Activated T-helper 2 cell treated with anti-CD3 and anti-CD28 coated beads, Interferon-gamma antibody, Interleukin-2, Interleukin-4, amounts not matched to agents 10 μg/mL and 5 μg/mL and 100 μg/mL, durations not matched to agents 14 hours and 24 hours and 36 hours (primary cell): ENCODE measurements at regions not wholly inside any gene's neighbourhood (a gene's known extent, or its start where the extent isn't known, plus 50 kb on each side); places are given as distances from the start of the nearest gene placed in this dataset.

ENCODE experiments used
- DNase-seq: peaks from one replicate; pipeline ENCODE4 v3.0.0; 2021; ENCODE audit warnings: low spot score
- H3K27ac Mint-ChIP-seq: one replicate; pipeline ENCODE4 v1.8.0; 2021; ENCODE audit warnings: mixed read lengths
- H3K27me3 Mint-ChIP-seq: one replicate; pipeline ENCODE4 v1.8.0; 2021; ENCODE audit warnings: low read depth, mixed read lengths
- H3K36me3 Mint-ChIP-seq: one replicate; pipeline ENCODE4 v1.8.0; 2021; ENCODE audit warnings: low read depth, mixed read lengths
- H3K4me1 Mint-ChIP-seq: one replicate; pipeline ENCODE4 v1.8.0; 2021; ENCODE audit warnings: low read depth, mixed read lengths
- H3K4me3 Mint-ChIP-seq: one replicate; pipeline ENCODE4 v1.8.0; 2021; ENCODE audit warnings: low read depth, mild to moderate bottlenecking, moderate library complexity, mixed read lengths
- H3K9me3 Mint-ChIP-seq: one replicate; pipeline ENCODE4 v1.8.0; 2021; ENCODE audit warnings: mixed read lengths
- intact Hi-C: fragments of 100-400 bp; cut with micrococcal nuclease; formaldehyde crosslinking; loops from one replicate; pipeline ENCODE4 v1.15.1; 2023

- Mint-ChIP-seq H3K4me1 (peaks cover 25% of the 10 kb centered on the region), H3K27ac (no peak overlapping the region), H3K36me3 (no peaks in the 10 kb centered on the region), H3K27me3 (peaks cover 7% of the 10 kb centered on the region), H3K4me3 (no peak overlapping the region), H3K9me3 (no peaks in the 10 kb centered on the region)
- DNase-seq, result no peak
- intact Hi-C loops, result loop anchor here (2.0 to 10.0 kb wide), 8 partner anchors 298 to 1453 kb away; no protein-coding TSS in a partner anchor
These were observed 176.0 kb upstream of the AKR1E2 start for GRCh38 chr10:4649886-4650508.

GRCh38 chr10:4649471-4649870, 176.5 kb upstream of the AKR1E2 start:
- H3K4me3 Mint-ChIP-seq, result no peak overlapping the region
- DNase-seq, result no peak
- no peaks in the 10 kb centered on the region for H3K9me3 Mint-ChIP-seq
- H3K36me3 Mint-ChIP-seq, result no peaks in the 10 kb centered on the region
- intact Hi-C loops, result no loop called here
- H3K27ac Mint-ChIP-seq, result no peak overlapping the region
- peaks cover 25% of the 10 kb centered on the region for H3K4me1 Mint-ChIP-seq
- H3K27me3 Mint-ChIP-seq, result peaks cover 3% of the 10 kb centered on the region

- intact Hi-C loops, result no loop called here
- Mint-ChIP-seq H3K27ac (no peak overlapping the region), H3K4me3 (no peak overlapping the region), H3K27me3 (peaks cover 2% of the 10 kb centered on the region), H3K9me3 (no peaks in the 10 kb centered on the region), H3K36me3 (no peaks in the 10 kb centered on the region), H3K4me1 (peaks cover 25% of the 10 kb centered on the region)
- DNase-seq, result no peak
These were observed 177.0 kb upstream of the AKR1E2 start for GRCh38 chr10:4648999-4649398.

- no peak for DNase-seq
- no peaks in the 10 kb centered on the region for H3K9me3 Mint-ChIP-seq
- H3K4me3 Mint-ChIP-seq, result no peak overlapping the region
- intact Hi-C loops, result no loop called here
- no peaks in the 10 kb centered on the region for H3K36me3 Mint-ChIP-seq
- H3K4me1 Mint-ChIP-seq, result peaks cover 21% of the 10 kb centered on the region
- no peak overlapping the region for H3K27ac Mint-ChIP-seq
- no peaks in the 10 kb centered on the region for H3K27me3 Mint-ChIP-seq
These were observed 178.8 kb upstream of the AKR1E2 start for GRCh38 chr10:4647109-4647785.

- no peaks in the 10 kb centered on the region for H3K27me3 Mint-ChIP-seq
- H3K9me3 Mint-ChIP-seq, result no peaks in the 10 kb centered on the region
- H3K4me1 Mint-ChIP-seq, result peaks cover 14% of the 10 kb centered on the region
- no peaks in the 10 kb centered on the region for H3K36me3 Mint-ChIP-seq
- DNase-seq, result no peak
- intact Hi-C loops, result no loop called here
- H3K27ac Mint-ChIP-seq, result no peak overlapping the region
- no peak overlapping the region for H3K4me3 Mint-ChIP-seq
These were observed 179.5 kb upstream of the AKR1E2 start for GRCh38 chr10:4646547-4646946.

GRCh38 chr10:4645836-4646235, 180.2 kb upstream of the AKR1E2 start:
- intact Hi-C loops, result no loop called here
- H3K27ac Mint-ChIP-seq, result no peak overlapping the region
- H3K4me1 Mint-ChIP-seq, result peaks cover 7% of the 10 kb centered on the region
- no peaks in the 10 kb centered on the region for H3K9me3 Mint-ChIP-seq
- H3K27me3 Mint-ChIP-seq, result no peaks in the 10 kb centered on the region
- no peak overlapping the region for H3K4me3 Mint-ChIP-seq
- DNase-seq, result no peak
- H3K36me3 Mint-ChIP-seq, result no peaks in the 10 kb centered on the region

- H3K9me3 Mint-ChIP-seq, result no peaks in the 10 kb centered on the region
- H3K4me3 Mint-ChIP-seq, result no peak overlapping the region
- H3K27ac Mint-ChIP-seq, result no peak overlapping the region
- DNase-seq, result no peak
- intact Hi-C loops, result no loop called here
- H3K36me3 Mint-ChIP-seq, result no peaks in the 10 kb centered on the region
- peaks cover 4% of the 10 kb centered on the region for H3K27me3 Mint-ChIP-seq
- H3K4me1 Mint-ChIP-seq, result peaks cover 6% of the 10 kb centered on the region
These were observed 182.5 kb upstream of the AKR1E2 start for GRCh38 chr10:4643471-4643870.

GRCh38 chr10:4639960-4640359, 186.0 kb upstream of the AKR1E2 start:
- intact Hi-C loops, result no loop called here
- no peak for DNase-seq
- Mint-ChIP-seq H3K4me3 (no peak overlapping the region), H3K4me1 (no peaks in the 10 kb centered on the region), H3K27ac (no peak overlapping the region), H3K9me3 (no peaks in the 10 kb centered on the region), H3K36me3 (no peaks in the 10 kb centered on the region), H3K27me3 (peaks cover 4% of the 10 kb centered on the region)

GRCh38 chr10:4638099-4638498, 187.9 kb upstream of the AKR1E2 start:
- Mint-ChIP-seq H3K4me3 (no peak overlapping the region), H3K4me1 (no peaks in the 10 kb centered on the region), H3K36me3 (no peaks in the 10 kb centered on the region), H3K27me3 (peaks cover 4% of the 10 kb centered on the region), H3K9me3 (no peaks in the 10 kb centered on the region), H3K27ac (no peak overlapping the region)
- intact Hi-C loops, result no loop called here
- no peak for DNase-seq

- Mint-ChIP-seq H3K27ac (no peak overlapping the region), H3K27me3 (peaks cover 4% of the 10 kb centered on the region), H3K9me3 (no peaks in the 10 kb centered on the region)
These were observed 188.3 kb upstream of the AKR1E2 start for GRCh38 chr10:4637657-4638056.

GRCh38 chr10:4635883-4636282, 190.1 kb upstream of the AKR1E2 start:
- intact Hi-C loops, result no loop called here
- H3K9me3 Mint-ChIP-seq, result no peaks in the 10 kb centered on the region
- H3K4me3 Mint-ChIP-seq, result no peak overlapping the region
- H3K27me3 Mint-ChIP-seq, result peaks cover 4% of the 10 kb centered on the region
- DNase-seq, result no peak
- no peak overlapping the region for H3K27ac Mint-ChIP-seq
- H3K36me3 Mint-ChIP-seq, result no peaks in the 10 kb centered on the region
- H3K4me1 Mint-ChIP-seq, result no peaks in the 10 kb centered on the region

More at GRCh38 chr10:4637657-4638056, 188.3 kb upstream of the AKR1E2 start:
- intact Hi-C loops, result no loop called here
- no peak overlapping the region for H3K4me3 Mint-ChIP-seq
- H3K36me3 Mint-ChIP-seq, result no peaks in the 10 kb centered on the region
- no peaks in the 10 kb centered on the region for H3K4me1 Mint-ChIP-seq
- DNase-seq, result no peak

- peaks cover 4% of the 10 kb centered on the region for H3K27me3 Mint-ChIP-seq
- no peak overlapping the region for H3K27ac Mint-ChIP-seq
- no peaks in the 10 kb centered on the region for H3K9me3 Mint-ChIP-seq
- H3K4me1 Mint-ChIP-seq, result no peaks in the 10 kb centered on the region
- no peaks in the 10 kb centered on the region for H3K36me3 Mint-ChIP-seq
- DNase-seq, result no peak
- intact Hi-C loops, result no loop called here
- no peak overlapping the region for H3K4me3 Mint-ChIP-seq
These were observed 190.6 kb upstream of the AKR1E2 start for GRCh38 chr10:4635388-4635787.

GRCh38 chr10:4633776-4634175, 192.2 kb upstream of the AKR1E2 start:
- Mint-ChIP-seq H3K4me1 (no peaks in the 10 kb centered on the region), H3K9me3 (no peaks in the 10 kb centered on the region), H3K27me3 (no peaks in the 10 kb centered on the region), H3K4me3 (no peak overlapping the region), H3K36me3 (no peaks in the 10 kb centered on the region), H3K27ac (no peak overlapping the region)
- DNase-seq, result no peak
- intact Hi-C loops, result no loop called here
